SK-N-SH (cell line): ENCODE measurements at regions not wholly inside any gene's neighbourhood (a gene's known extent, or its start where the extent isn't known, plus 50 kb on each side); places are given as distances from the start of the nearest gene placed in this dataset.

Experiments used
- CTCF ChIA-PET: fragments of 300-600, 350-600 bp; formaldehyde crosslinking; extraction: SDS; loops from one replicate; lab custom pipeline; 2021; lab: Yijun Ruan, JAX
- POLR2A ChIA-PET: fragments of 350-600 bp; sonication (Branson Sonifier 250); formaldehyde crosslinking; extraction: SDS; loops from one replicate; lab custom pipeline; 2020; ENCODE audit warnings: antibody characterized with exemption, inconsistent platforms; lab: Yijun Ruan, JAX
- DNase-seq: peaks from one replicate; pipeline ENCODE4 v3.0.0; 2012
- H2AFZ ChIP-seq: fragments of 200-600 bp; sonication (generic); 2 replicates; pipeline ENCODE4 v1.8.1; 2016; ENCODE audit warnings: antibody characterized with exemption, mild to moderate bottlenecking, low read depth
- H3F3A ChIP-seq: fragments of 200-600 bp; sonication (generic); replicated peaks from 2 replicates; pipeline ENCODE3; 2016; ENCODE audit warnings: antibody characterized with exemption, mild to moderate bottlenecking; ENCODE audit not compliant: insufficient read depth
- H3K27ac ChIP-seq, 2 experiments: fragments of 200-500 bp in 1 of 2; fragments of 200-600 bp in 1 of 2; sonication (Bioruptor generic) in 1 of 2; sonication (generic), shearing (Covaris generic) in 1 of 2; 2 replicates each; pipeline versions ENCODE4 v1.5.1 to v1.6.1; 2014 to 2016; ENCODE audit warnings: low read depth in 2 of 2, inconsistent platforms in 1 of 2, low read length in 1 of 2, mild to moderate bottlenecking in 1 of 2, mixed read lengths in 1 of 2
- H3K27me3 ChIP-seq: fragments of 200-600 bp; sonication (generic), shearing (Covaris generic); 2 replicates; pipeline ENCODE4 v1.6.1; 2016; ENCODE audit warnings: mixed run types; ENCODE audit not compliant: insufficient read depth
- H3K36me3 ChIP-seq, 2 experiments: fragments of 200-500 bp in 1 of 2; fragments of 200-600 bp in 1 of 2; sonication (Bioruptor generic) in 1 of 2; sonication (generic) in 1 of 2; replicated peaks in 1 of 2; 2 replicates each; pipeline versions ENCODE3 to v1.5.1; 2014 to 2016; ENCODE audit warnings: low read length in 1 of 2, mild to moderate bottlenecking in 1 of 2; ENCODE audit not compliant: insufficient read depth in 2 of 2, control insufficient read depth in 1 of 2
- H3K4me1 ChIP-seq, 2 experiments: fragments of 200-500 bp in 1 of 2; fragments of 200-600 bp in 1 of 2; sonication (Bioruptor generic) in 1 of 2; sonication (generic), shearing (Covaris generic) in 1 of 2; 2 replicates each; pipeline versions ENCODE4 v1.5.1 to v1.6.1; 2014 to 2016; ENCODE audit warnings: low read depth in 1 of 2, low read length in 1 of 2, mixed run types in 1 of 2; ENCODE audit not compliant: insufficient read depth in 2 of 2, control insufficient read depth in 1 of 2
- H3K4me2 ChIP-seq: fragments of 200-600 bp; sonication (generic), shearing (Covaris generic); 2 replicates; pipeline ENCODE4 v1.6.1; 2017; ENCODE audit warnings: mixed run types
- H3K4me3 ChIP-seq, 2 experiments: fragments of 200-500 bp in 1 of 2; fragments of 200-600 bp in 1 of 2; sonication (Bioruptor generic) in 1 of 2; sonication (generic), shearing (Covaris generic) in 1 of 2; 2 replicates each; pipeline versions ENCODE4 v1.5.1 to v1.8.1; 2014 to 2016; ENCODE audit warnings: low read depth in 2 of 2, inconsistent platforms in 1 of 2, low read length in 1 of 2, mild to moderate bottlenecking in 1 of 2, mixed read lengths in 1 of 2, moderate library complexity in 1 of 2
- H3K79me2 ChIP-seq: fragments of 200-600 bp; sonication (generic); 2 replicates; pipeline ENCODE4 v1.8.1; 2017; ENCODE audit warnings: mild to moderate bottlenecking; ENCODE audit not compliant: insufficient read depth
- H3K9ac ChIP-seq: fragments of 200-600 bp; sonication (generic); 2 replicates; pipeline ENCODE4 v1.6.1; 2017; ENCODE audit warnings: mixed run types
- H3K9me2 ChIP-seq: fragments of 200-600 bp; sonication (generic); 2 replicates; pipeline ENCODE4 v1.6.1; 2017; ENCODE audit warnings: mixed run types
- H3K9me3 ChIP-seq: fragments of 200-600 bp; sonication (generic); 2 replicates; pipeline ENCODE4 v1.6.1; 2017; ENCODE audit warnings: mixed run types, mild to moderate bottlenecking, moderate library complexity
- H4K20me1 ChIP-seq: fragments of 200-600 bp; sonication (generic); 2 replicates; pipeline ENCODE4 v1.6.1; 2017; ENCODE audit warnings: mild to moderate bottlenecking, mixed run types; ENCODE audit not compliant: insufficient read depth
- EP300 ChIP-seq, 2 experiments: IDR thresholded peaks; 2 replicates each; pipeline versions ENCODE4 v1.4.0 to v1.6.1; 2012; ENCODE audit warnings: borderline replicate concordance in 1 of 2, low read depth in 1 of 2, low read length in 1 of 2
- IRF3 ChIP-seq: fragments of 150-350 bp; IDR thresholded peaks from 2 replicates; pipeline ENCODE4 v1.6.1; 2016; ENCODE audit warnings: mild to moderate bottlenecking, low read depth, low read length
- NFIC ChIP-seq: IDR thresholded peaks from 2 replicates; pipeline ENCODE4 v1.4.0; 2012; ENCODE audit warnings: borderline replicate concordance
- NRF1 ChIP-seq: IDR thresholded peaks from 2 replicates; pipeline ENCODE4 v1.6.1; 2012; ENCODE audit warnings: low read depth, mild to moderate bottlenecking, low read length
- RAD21 ChIP-seq: IDR thresholded peaks from 2 replicates; pipeline ENCODE4 v1.6.1; 2012; ENCODE audit warnings: mild to moderate bottlenecking, low read length
- RFX5 ChIP-seq: IDR thresholded peaks from 2 replicates; pipeline ENCODE4 v1.6.1; 2012; ENCODE audit warnings: mild to moderate bottlenecking, improper control_type of control experiment, low read length
- RXRA ChIP-seq: IDR thresholded peaks from 2 replicates; pipeline ENCODE4 v1.4.0; 2012; ENCODE audit warnings: low read depth, mild to moderate bottlenecking, borderline replicate concordance
- TAF1 ChIP-seq: IDR thresholded peaks from 2 replicates; pipeline ENCODE4 v1.6.1; 2012; ENCODE audit warnings: low read depth, mild to moderate bottlenecking, low read length, moderate library complexity, borderline replicate concordance
- TEAD4 ChIP-seq: IDR thresholded peaks from 2 replicates; pipeline ENCODE4 v1.4.0; 2012; ENCODE audit warnings: mild to moderate bottlenecking, borderline replicate concordance; ENCODE audit not compliant: insufficient read depth
- YY1 ChIP-seq: IDR thresholded peaks from 2 replicates; pipeline ENCODE4 v1.4.0; 2012; ENCODE audit warnings: low read depth, mild to moderate bottlenecking
- WGBS: methylation state at CpG from one replicate; pipeline ENCODE4 v1.1.6; 2017; ENCODE audit warnings: low lambda C conversion rate; 5-methylcytosine and 5-hydroxymethylcytosine counted together
- TF ChIP-seq, protein P1 (sequence below): fragments of 150-350 bp; IDR thresholded peaks from 2 replicates; pipeline ENCODE4 v1.6.1; 2017; ENCODE audit warnings: antibody characterized with exemption, low read length, low read depth, borderline replicate concordance

DNA sequence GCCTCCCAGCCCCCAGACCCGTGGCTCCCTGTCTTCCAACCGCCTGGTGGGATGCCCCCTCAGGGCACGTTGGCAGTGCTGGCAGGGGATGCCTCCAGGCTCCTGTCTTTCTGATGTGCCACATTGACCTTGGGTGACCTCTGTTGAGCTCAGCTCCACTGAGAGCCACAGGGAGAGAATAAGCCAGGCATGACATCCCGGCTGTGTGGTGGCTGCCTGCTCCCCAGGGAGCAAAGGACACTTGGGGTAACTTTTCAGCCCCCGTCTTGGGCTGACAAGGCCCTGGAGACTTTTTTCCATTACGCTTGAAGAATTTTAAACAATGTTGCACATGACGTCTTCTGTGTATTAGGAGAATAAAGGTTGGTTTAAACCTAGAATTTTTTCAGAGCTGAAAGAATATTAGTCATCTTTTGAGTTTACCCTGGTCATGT lies 246.0 kb downstream of the TSN start:
- Histone ChIP-seq H3K9me3 (no peaks in the 10 kb centered on the region), H3K27me3 (no peaks in the 10 kb centered on the region), H3K4me1 (peaks cover 0 to 32% of the 10 kb centered on the region in 2 experiments; a peak in 3 of 4 replicates)
- no peak for TF ChIP-seq RAD21
- TF ChIP-seq IRF3 = no peak
- TF ChIP-seq YY1 = no peak
- no peak for TF ChIP-seq RFX5
- no peak for TF ChIP-seq NFIC
- TF ChIP-seq, all 33 proteins: peak for 0
- H4K20me1 ChIP-seq = no peaks in the 10 kb centered on the region
- H2AFZ ChIP-seq = no peak overlapping the region
- H3K79me2 ChIP-seq = no peaks in the 10 kb centered on the region
- no peak overlapping the region for H3K4me3 ChIP-seq
- H3K27ac ChIP-seq = no peak overlapping the region
- ChIA-PET CTCF (no interaction called here), POLR2A (no interaction called here)
- no peak overlapping the region for H3K9ac ChIP-seq
- WGBS = 32% methylated on average over 7 of the region's 7 CpGs
- DNase-seq = no peak
- H3K4me2 ChIP-seq = no peak overlapping the region
- H3K36me3 ChIP-seq = no peaks in the 10 kb centered on the region
- no peaks in the 10 kb centered on the region for H3F3A ChIP-seq
- no peaks in the 10 kb centered on the region for H3K9me2 ChIP-seq

- H3K4me2 ChIP-seq = no peak overlapping the region
- TF ChIP-seq RXRA = no peak
- peaks cover 0 to 38% of the 10 kb centered on the region in 2 experiments; a peak in 3 of 4 replicates for H3K4me1 ChIP-seq
- H3K27ac ChIP-seq = no peak overlapping the region
- ChIA-PET POLR2A (no interaction called here), CTCF (no interaction called here)
- no peak overlapping the region for H3K4me3 ChIP-seq
- H3K9me2 ChIP-seq = no peaks in the 10 kb centered on the region
- H3K9ac ChIP-seq = no peak overlapping the region
- no peaks in the 10 kb centered on the region for H3K36me3 ChIP-seq
- no peak for DNase-seq
- no peak overlapping the region for H2AFZ ChIP-seq
- H3K9me3 ChIP-seq = no peaks in the 10 kb centered on the region
- H4K20me1 ChIP-seq = no peaks in the 10 kb centered on the region
- no peaks in the 10 kb centered on the region for H3K27me3 ChIP-seq
- no peaks in the 10 kb centered on the region for H3F3A ChIP-seq
- H3K79me2 ChIP-seq = no peaks in the 10 kb centered on the region
- WGBS = 21% methylated on average over 11 of the region's 11 CpGs
Measured at GRCh38 chr2:122003196-122003940, 247.9 kb downstream of the TSN start.

DNA sequence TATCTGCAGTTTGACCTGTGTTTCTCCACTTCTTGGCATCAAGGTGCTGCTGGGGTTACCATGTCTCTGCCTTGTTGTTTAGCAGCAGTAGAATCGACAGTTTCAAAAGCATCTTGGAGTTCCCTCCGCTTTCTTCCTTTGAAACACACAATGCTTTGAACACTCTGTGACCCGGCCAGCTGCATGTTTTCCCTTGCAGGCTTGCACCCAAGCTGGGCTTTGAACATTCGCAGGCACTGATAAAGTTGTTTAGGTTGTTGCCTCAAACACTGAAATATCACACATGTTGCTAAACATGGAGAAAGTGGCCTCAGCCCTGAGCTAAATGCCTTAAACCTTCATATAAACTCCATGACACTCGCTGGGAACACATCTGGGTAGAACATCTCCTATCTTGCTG lies 251.7 kb downstream of the TSN start:
- no peak for DNase-seq
- H3K4me3 ChIP-seq = no peak overlapping the region
- no peaks in the 10 kb centered on the region for H3K36me3 ChIP-seq
- H3K9ac ChIP-seq = no peak overlapping the region
- H3K27me3 ChIP-seq = no peaks in the 10 kb centered on the region
- POLR2A ChIA-PET = no interaction called here
- no peaks in the 10 kb centered on the region for H3K9me3 ChIP-seq
- H3K9me2 ChIP-seq = no peaks in the 10 kb centered on the region
- no peaks in the 10 kb centered on the region for H4K20me1 ChIP-seq
- no peak overlapping the region for H3K27ac ChIP-seq
- no peak overlapping the region for H3K4me2 ChIP-seq
- no peak overlapping the region for H2AFZ ChIP-seq
- no peaks in the 10 kb centered on the region for H3F3A ChIP-seq
- CTCF ChIA-PET = interaction anchor here (1.1 kb wide), 1 partner anchor 32 kb away, joined by 3 read pairs; no protein-coding TSS in a partner anchor
- peaks cover 0 to 18% of the 10 kb centered on the region in 2 experiments; a peak in 1 of 4 replicates for H3K4me1 ChIP-seq
- WGBS = 21% methylated on average over 5 of the region's 5 CpGs
- TF ChIP-seq TEAD4 = no peak
- no peak for TF ChIP-seq TAF1
- TF ChIP-seq EP300 (IDR thresholded peaks at IDR 0.05; ENCODE audit: borderline replicate concordance in 1 of 2, low read depth in 1 of 2, low read length in 1 of 2) = no peak
- TF ChIP-seq, protein P1, sequence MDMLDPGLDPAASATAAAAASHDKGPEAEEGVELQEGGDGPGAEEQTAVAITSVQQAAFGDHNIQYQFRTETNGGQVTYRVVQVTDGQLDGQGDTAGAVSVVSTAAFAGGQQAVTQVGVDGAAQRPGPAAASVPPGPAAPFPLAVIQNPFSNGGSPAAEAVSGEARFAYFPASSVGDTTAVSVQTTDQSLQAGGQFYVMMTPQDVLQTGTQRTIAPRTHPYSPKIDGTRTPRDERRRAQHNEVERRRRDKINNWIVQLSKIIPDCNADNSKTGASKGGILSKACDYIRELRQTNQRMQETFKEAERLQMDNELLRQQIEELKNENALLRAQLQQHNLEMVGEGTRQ = no peak
- TF ChIP-seq NRF1 = no peak
- H3K79me2 ChIP-seq = no peaks in the 10 kb centered on the region
